HG02970 (cell line): ENCODE measurements at regions not wholly inside any gene's neighbourhood (a gene's known extent, or its start where the extent isn't known, plus 50 kb on each side); places are given as distances from the start of the nearest gene placed in this dataset.
"Not testable (repeated sequence)": the region's sequence is repeated elsewhere in the genome, so short reads cannot be mapped to it uniquely, and the experiment has no call there.

ENCODE experiments used
- ATAC-seq: cut with Tn5 transposase; IDR thresholded peaks from one replicate; pipeline ENCODE4 v1.9.1; 2021; ENCODE audit warnings: mild to moderate bottlenecking, moderate library complexity, moderate number of reproducible peaks; ENCODE audit not compliant: unreplicated experiment, low FRiP score

DNA sequence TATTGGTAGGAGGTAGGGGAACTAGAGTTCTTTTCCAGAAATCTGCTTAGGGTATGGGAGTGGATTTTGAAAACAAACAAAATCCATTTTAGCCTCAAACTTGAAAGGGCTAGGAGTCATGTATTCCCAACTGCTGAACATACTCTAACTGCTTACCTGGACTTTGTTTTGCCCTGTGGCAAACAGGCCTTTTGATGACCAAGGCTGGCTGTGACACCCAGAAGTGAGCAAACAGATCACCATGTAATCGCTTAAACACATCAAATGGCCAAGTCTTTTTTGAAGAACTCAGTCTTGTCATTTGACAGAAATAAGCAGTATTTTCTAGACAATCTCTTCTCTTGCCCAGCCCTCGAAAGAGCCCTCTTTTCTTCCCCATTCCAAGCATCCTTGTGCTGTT lies 203.4 kb downstream of the KIT start:
- ATAC-seq, result no peak

DNA sequence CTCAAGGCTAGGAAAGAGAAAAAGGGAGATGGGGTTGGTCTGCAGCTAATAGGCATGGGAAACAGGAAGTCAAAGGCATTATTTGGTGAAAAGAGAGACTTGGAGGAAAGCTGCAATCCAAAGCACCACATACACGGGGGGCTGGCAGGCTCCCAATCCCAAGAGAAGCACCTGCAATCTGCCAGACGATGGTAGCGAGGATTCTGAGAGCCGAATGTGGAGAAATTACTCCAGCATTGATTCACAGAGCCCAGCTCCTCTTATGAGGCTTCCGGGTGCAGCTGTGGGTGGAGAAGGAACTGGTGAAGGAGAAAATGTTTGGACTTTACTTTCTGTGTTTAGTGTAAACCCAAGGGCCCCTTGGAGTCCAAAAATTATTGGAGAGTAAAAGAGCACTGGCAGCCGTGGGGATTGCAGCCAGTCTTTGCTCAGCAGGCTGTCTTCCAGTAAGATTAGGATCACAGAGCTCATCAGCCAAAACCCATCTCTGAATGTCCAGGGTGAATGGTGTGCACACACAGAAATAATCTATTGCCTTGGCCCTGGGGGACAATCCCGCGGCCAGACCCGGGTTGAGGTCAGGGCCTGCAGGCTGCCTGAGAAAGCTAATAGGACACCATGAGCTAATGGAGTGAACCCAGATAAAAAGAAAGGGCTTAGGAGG lies 197.6 kb downstream of the KIT start:
- ATAC-seq, result no peak

DNA sequence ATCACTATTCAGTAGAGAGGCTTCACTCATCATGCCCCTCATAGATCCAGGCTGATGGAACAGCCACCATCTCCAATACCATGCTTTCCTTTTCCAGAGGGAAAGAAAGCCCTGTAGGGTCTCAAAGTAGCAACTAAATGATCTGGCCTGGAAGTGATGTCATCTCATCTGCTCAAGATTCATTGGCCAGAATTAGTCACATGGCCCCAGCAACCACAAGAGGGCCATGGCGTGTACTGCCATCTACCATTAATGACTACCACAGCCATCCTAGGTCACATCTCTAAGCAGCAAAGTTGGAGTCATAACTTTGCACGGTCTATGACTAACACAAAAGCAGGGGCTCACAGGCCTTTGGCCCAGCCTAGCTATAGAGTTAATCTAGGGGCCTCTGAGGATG lies 194.8 kb downstream of the KIT start:
- ATAC-seq, result no peak

DNA sequence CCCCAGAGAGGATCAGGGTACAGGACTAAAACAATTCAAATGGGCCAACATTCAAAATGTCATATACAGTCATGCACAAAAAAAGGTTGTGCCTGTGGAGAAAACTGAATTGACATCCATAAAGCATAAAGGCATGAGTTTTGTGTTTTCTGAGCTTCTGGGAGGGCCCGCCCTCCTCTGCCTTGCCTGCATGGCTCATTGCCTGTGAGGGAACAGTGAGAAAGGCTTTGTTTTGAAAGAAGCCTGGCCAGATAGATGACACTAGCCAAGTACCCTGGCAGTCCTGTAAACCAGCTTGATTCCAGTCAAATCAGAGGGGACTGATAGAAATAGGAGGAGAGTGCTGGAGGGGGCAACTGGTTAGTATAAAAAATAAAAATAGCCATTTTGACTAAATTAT lies 194.3 kb downstream of the KIT start:
- ATAC-seq, result no peak

DNA sequence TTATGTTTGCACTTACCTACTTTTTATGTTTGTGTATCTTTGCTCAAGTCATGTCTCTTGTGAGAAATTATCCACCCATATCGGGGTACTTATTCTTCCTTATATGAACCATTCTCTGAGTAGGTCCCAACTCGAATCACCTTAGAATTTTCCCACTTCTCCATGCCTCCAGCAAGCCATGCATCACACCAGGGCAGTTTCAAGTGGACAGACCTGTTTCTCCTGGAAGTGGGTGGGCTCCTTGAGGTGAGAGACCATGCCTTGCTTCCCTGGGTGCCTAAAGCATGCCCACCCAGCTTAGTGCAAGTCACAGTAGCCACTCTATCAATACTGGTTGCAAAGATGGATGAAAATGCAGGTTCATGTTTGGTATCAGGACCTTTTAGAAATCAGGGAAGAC lies 187.2 kb downstream of the KIT start:
- ATAC-seq, result no peak

DNA sequence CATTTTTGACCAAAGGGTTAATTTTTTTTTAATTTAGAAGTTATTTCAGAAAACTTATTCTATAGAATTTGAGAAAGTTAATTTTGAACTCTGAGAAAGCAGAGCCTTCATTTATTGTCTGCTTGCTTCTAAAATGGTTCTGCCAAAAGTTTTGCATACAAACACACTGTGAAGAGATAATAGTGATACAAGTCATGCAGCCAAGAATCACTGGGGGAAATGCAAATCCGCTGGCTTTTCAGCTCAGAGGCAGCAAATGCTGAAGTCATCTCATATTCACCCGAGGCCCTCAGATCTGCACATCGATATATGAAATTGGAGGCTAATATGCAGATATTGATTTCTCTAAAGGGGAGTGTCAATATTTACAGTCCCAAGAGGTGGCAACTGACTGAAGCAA lies 186.2 kb downstream of the KIT start:
- no peak for ATAC-seq

- ATAC-seq, result no peak
Observed at GRCh38 chr4:54843106-54843505, 185.3 kb downstream of the KIT start.

DNA sequence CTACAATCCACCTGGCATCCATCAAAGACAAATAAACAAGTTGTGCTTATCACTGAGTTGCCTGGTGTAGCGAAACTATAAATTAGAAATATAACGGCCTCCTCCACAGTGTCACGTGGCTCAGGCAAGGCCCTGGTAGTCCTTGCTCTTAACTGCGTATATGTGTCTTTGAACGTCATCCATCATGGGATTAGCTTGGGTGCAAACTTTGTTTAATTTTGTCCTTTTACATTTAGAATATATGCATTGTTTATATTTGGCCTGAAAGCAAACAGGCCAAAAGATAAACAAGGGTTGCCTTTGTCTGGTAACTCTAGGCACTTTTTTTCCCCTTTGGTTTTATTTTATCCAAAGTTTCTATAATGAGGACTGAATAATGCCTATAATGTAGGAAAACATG lies 184.9 kb downstream of the KIT start:
- no peak for ATAC-seq

DNA sequence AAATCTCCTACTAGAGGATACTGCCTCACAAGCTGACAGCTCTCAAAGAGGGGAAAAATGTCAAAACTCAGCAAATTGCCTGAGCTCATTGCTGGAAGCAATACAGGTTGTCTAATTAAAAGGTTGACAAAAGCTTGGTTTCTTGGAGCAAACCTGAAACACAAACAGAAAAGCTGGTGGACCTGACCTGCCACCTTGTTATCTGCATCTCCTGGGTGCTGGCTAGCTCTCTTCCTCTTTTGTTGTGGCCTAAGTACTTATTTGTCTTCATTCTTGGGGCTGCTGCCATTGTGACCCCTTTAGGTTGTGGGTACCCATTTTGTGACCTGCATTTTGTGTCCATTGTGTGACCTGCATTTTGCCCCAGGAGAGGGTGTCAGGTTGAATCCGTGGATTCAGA lies 184.5 kb downstream of the KIT start:
- ATAC-seq, result no peak

- no peak for ATAC-seq
Observed at GRCh38 chr4:54840992-54841768, 183.4 kb downstream of the KIT start.

- ATAC-seq, result no peak
Observed at GRCh38 chr4:54840430-54840829, 182.7 kb downstream of the KIT start.

- ATAC-seq, result no peak
Observed at GRCh38 chr4:54838301-54838700, 180.5 kb downstream of the KIT start.

DNA sequence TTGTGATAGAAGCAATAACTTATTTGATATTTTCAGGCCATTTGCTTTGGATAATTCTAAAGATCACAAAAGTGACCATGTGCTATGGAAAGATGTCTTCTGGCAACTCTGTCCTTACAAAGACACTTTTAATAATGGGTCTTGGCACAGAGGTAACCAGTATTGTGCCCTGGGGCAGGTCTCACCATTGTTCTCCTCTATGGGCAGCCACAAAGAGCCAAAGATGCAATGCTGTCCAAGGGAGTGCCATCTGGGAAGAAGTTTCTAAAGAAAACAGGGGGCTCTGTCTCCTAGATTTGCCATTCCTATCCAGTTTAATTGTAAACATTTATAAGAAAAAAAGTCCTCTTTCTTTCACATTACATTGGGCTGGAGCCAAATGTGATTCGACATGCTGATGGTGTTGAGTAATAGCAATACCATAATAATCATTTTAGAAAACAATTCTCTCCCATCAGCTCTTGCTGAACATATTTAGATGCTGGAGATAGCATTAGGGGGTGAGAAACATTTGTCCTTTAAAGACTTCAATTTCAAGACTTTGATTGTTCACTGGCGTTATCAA lies 179.9 kb downstream of the KIT start:
- no peak for ATAC-seq

GRCh38 chr4:54828361-54828760 lies 170.6 kb downstream of the KIT start:
- not testable (repeated sequence) for ATAC-seq

- no peak for ATAC-seq
Observed at GRCh38 chr4:54823616-54824015, 165.9 kb downstream of the KIT start.

GRCh38 chr4:54819034-54819433 lies 161.3 kb downstream of the KIT start:
- ATAC-seq, result no peak

- ATAC-seq, result no peak
Observed at GRCh38 chr4:54818481-54818880, 160.7 kb downstream of the KIT start.

DNA sequence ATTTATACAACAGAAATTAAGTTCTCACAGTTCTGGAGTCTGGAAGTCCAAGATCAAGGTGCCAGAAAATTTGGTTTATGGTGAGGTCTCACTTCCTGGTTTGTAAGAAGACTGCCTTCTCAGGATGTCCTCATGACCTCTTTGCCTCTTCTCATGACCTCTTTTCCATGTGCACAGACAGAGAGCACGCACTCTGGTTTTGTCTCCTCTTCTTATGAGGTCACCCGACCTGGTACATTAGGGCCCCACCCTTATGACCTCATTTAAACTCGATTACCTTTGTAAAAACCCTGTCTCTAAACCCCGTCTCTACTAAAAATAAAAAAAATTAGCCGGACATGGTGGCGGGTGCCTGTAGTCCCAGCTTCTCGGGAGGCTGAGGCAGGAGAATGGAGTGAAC lies 155.9 kb downstream of the KIT start:
- ATAC-seq, result no peak

GRCh38 chr4:54806351-54806750 lies 148.6 kb downstream of the KIT start:
- no peak for ATAC-seq

DNA sequence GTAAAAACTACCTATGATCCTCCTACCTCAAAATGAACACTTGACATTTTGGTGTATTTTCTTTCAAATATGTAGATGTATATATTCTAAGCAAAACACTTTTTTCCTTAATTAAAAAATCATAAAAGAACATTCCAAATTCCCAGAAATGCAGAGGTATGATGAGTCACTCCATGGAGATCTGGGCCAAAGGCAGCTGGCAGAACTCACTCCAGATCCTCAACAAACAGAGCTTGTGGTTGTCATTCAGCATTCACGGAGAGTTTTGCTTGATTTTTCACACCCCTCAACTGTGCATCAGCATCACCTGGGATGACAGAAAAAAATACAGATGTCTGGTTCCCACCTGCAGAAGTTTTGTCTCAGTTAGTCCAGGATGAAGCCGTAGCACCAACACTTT lies 144.6 kb downstream of the KIT start:
- no peak for ATAC-seq

- no peak for ATAC-seq
Observed at GRCh38 chr4:54800831-54801530, 143.2 kb downstream of the KIT start.
